Suprapubic skin (tissue), 4 donors: ENCODE measurements at regions not wholly inside any gene's neighbourhood (a gene's known extent, or its start where the extent isn't known, plus 50 kb on each side); places are given as distances from the start of the nearest gene placed in this dataset.

Source experiments
- DNase-seq, 2 donors: peaks; one replicate each; pipeline ENCODE4 v3.0.0-alpha.2; 2019; ENCODE audit warnings: low spot score in 2 of 2
- H3K27ac ChIP-seq: fragments of 200-600 bp; sonication (generic); one replicate; pipeline ENCODE4 v1.5.1; 2019
- H3K27me3 ChIP-seq: fragments of 200-600 bp; sonication (generic); one replicate; pipeline ENCODE4 v1.5.1; 2019
- H3K36me3 ChIP-seq: fragments of 200-600 bp; sonication (generic); one replicate; pipeline ENCODE4 v1.5.1; 2019
- H3K4me1 ChIP-seq: fragments of 200-600 bp; sonication (generic); one replicate; pipeline ENCODE4 v1.5.1; 2019
- H3K4me3 ChIP-seq: fragments of 200-600 bp; sonication (generic); one replicate; pipeline ENCODE4 v1.5.1; 2019; ENCODE audit warnings: mild to moderate bottlenecking
- H3K9me3 ChIP-seq: fragments of 200-600 bp; sonication (generic); one replicate; pipeline ENCODE4 v1.5.1; 2019
- EP300 ChIP-seq: sonication (generic); formaldehyde crosslinking; IDR thresholded peaks from one replicate; pipeline ENCODE4 v1.6.1; 2017; ENCODE audit warnings: antibody characterized with exemption
- POLR2A ChIP-seq, 2 donors: fragments of 450-650 bp; IDR thresholded peaks; one replicate each; pipeline ENCODE4 v1.6.1; 2017; ENCODE audit warnings: antibody characterized with exemption in 2 of 2, mild to moderate bottlenecking in 2 of 2, moderate library complexity in 2 of 2
- POLR2AphosphoS5 ChIP-seq, 3 donors: sonication (generic); formaldehyde crosslinking; IDR thresholded peaks; one replicate each; pipeline ENCODE4 v1.6.1; 2017; ENCODE audit warnings: antibody characterized with exemption in 3 of 3
- WGBS: methylation state at CpG from one replicate; pipeline ENCODE4 v1.1.5; 2018; 5-methylcytosine and 5-hydroxymethylcytosine counted together
- TF ChIP-seq, protein P1 (sequence below), 2 donors: fragments of 200-600 bp in 1 of 2; fragments of 450-650 bp in 1 of 2; sonication (generic) in 1 of 2; IDR thresholded peaks; one replicate each; pipeline ENCODE4 v1.5.1; 2016 to 2019; ENCODE audit warnings: antibody characterized with exemption in 2 of 2, mild to moderate bottlenecking in 1 of 2, moderate library complexity in 1 of 2

DNA sequence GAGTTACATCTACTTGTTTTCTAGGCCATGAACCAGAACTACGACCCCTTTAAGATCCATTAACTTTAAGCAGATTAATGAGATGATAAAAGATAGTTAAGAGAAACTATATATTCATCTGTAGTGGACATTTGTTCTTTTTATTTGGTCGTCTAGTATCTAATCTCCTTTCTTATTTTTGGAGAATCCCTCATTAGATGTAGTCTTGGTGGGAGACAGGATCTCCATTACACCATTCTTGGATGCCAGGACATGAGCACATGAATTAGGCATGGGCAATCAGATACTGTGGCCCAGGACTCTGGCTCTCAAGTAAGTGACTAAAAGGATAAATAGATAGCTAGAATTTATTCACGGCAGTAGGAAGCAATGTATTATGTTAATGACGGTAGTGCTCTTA lies 245.0 kb downstream of the ATP23 start:
- Histone ChIP-seq H3K36me3 (no peaks in the 10 kb centered on the region), H3K27ac (no peak overlapping the region), H3K27me3 (no peaks in the 10 kb centered on the region), H3K9me3 (no peaks in the 10 kb centered on the region), H3K4me1 (no peaks in the 10 kb centered on the region), H3K4me3 (no peak overlapping the region)
- TF ChIP-seq POLR2A (IDR thresholded peaks at IDR 0.05) (no peak), POLR2AphosphoS5 (IDR thresholded peaks at IDR 0.05) (no peak)
- no peak for DNase-seq
- 96% methylated on average over 4 of the region's 4 CpGs for WGBS

DNA sequence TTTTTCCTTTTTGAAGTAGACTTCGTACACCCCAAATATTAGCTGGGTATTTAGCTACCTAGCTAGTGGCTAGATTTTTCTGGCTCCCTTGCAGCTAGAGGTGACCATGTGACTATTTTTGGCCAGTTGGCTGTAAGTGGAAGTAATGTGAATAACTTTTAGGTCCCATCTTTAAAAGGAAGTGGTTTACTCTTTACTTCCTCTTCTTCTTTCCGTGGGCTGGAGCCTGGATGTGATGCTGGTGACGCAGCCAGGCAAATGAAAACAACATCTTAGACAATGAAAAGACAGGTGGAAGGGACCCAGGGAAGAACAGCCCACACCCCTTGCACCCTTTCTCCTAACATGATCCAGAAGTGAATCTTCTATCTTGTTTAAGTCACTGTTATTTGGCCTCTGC lies 245.5 kb downstream of the ATP23 start:
- no peak for DNase-seq
- Histone ChIP-seq H3K4me3 (no peak overlapping the region), H3K9me3 (no peaks in the 10 kb centered on the region), H3K4me1 (no peaks in the 10 kb centered on the region), H3K27me3 (no peaks in the 10 kb centered on the region), H3K36me3 (no peaks in the 10 kb centered on the region), H3K27ac (no peak overlapping the region)
- 82% methylated on average over 3 of the region's 3 CpGs for WGBS
- TF ChIP-seq POLR2AphosphoS5 (IDR thresholded peaks at IDR 0.05): no peak
- no peak for TF ChIP-seq POLR2A (IDR thresholded peaks at IDR 0.05)
- no peak for TF ChIP-seq EP300
- TF ChIP-seq, protein P1, sequence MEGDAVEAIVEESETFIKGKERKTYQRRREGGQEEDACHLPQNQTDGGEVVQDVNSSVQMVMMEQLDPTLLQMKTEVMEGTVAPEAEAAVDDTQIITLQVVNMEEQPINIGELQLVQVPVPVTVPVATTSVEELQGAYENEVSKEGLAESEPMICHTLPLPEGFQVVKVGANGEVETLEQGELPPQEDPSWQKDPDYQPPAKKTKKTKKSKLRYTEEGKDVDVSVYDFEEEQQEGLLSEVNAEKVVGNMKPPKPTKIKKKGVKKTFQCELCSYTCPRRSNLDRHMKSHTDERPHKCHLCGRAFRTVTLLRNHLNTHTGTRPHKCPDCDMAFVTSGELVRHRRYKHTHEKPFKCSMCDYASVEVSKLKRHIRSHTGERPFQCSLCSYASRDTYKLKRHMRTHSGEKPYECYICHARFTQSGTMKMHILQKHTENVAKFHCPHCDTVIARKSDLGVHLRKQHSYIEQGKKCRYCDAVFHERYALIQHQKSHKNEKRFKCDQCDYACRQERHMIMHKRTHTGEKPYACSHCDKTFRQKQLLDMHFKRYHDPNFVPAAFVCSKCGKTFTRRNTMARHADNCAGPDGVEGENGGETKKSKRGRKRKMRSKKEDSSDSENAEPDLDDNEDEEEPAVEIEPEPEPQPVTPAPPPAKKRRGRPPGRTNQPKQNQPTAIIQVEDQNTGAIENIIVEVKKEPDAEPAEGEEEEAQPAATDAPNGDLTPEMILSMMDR (IDR thresholded peaks at IDR 0.05): no peak

- no peak overlapping the region for H3K27ac ChIP-seq
- no peaks in the 10 kb centered on the region for H3K9me3 ChIP-seq
- no peak for DNase-seq
- H3K4me3 ChIP-seq: no peak overlapping the region
- H3K27me3 ChIP-seq: no peaks in the 10 kb centered on the region
- H3K36me3 ChIP-seq: no peaks in the 10 kb centered on the region
- TF ChIP-seq POLR2A (IDR thresholded peaks at IDR 0.05) (no peak), EP300 (no peak)
- no peaks in the 10 kb centered on the region for H3K4me1 ChIP-seq
- WGBS: 72% methylated on average over 1 of the region's 1 CpG
Observed at GRCh38 chr12:58189030-58189429, 247.7 kb downstream of the ATP23 start.

DNA sequence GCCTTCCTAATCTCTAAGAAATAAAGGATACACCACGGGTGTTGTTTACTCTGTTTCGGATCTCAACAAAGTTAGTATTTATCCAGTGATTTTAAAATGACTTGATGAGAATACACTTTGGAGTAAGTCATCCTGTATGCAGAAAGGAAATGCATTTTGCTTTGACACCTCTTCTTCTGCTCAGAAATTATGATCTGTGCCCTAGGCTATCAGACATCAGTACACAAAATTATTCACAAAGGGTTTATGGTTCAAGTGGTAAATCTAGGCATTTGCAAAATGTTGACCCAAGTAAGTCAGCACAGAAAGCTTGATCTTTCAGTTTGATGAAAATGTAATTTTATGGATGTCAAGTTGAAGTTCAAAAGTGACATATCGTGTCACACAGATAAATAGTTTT lies 248.5 kb downstream of the ATP23 start:
- Histone ChIP-seq H3K4me3 (no peak overlapping the region), H3K9me3 (no peaks in the 10 kb centered on the region), H3K27ac (no peak overlapping the region), H3K36me3 (no peaks in the 10 kb centered on the region), H3K4me1 (no peaks in the 10 kb centered on the region), H3K27me3 (no peaks in the 10 kb centered on the region)
- TF ChIP-seq POLR2A (IDR thresholded peaks at IDR 0.05) (no peak), POLR2AphosphoS5 (IDR thresholded peaks at IDR 0.05) (no peak), EP300 (no peak)
- TF ChIP-seq, protein P1 (IDR thresholded peaks at IDR 0.05): no peak
- no peak for DNase-seq
- WGBS: 48% methylated on average over 3 of the region's 3 CpGs

DNA sequence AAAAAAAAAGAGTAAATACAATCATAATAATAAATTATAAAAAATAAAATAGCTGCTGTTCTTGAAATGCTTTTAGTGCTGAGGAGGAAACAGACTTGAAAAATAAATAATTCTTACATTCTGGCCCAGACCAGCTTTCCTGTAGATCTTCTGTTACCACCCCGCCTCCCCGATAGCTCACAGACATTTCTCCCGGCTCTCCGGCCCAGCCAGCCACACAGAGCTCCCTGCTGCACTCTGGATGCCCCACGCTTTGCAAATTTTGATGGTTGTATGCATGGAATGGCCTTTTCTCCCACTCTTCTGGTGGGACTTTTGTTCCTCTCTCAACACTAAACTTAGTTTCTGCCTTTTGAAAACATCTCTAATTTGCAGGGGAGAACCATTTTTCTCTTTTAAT lies 249.3 kb downstream of the ATP23 start:
- WGBS: 71% methylated on average over 5 of the region's 5 CpGs

GRCh38 chr12:58196971-58197370 lies 255.6 kb downstream of the ATP23 start:
- TF ChIP-seq POLR2A (IDR thresholded peaks at IDR 0.05) (no peak), POLR2AphosphoS5 (IDR thresholded peaks at IDR 0.05) (no peak), EP300 (no peak)
- TF ChIP-seq, protein P1 (IDR thresholded peaks at IDR 0.05): no peak
- no peaks in the 10 kb centered on the region for H3K27me3 ChIP-seq
- DNase-seq: no peak
- no peaks in the 10 kb centered on the region for H3K4me1 ChIP-seq
- H3K27ac ChIP-seq: no peak overlapping the region
- no peaks in the 10 kb centered on the region for H3K9me3 ChIP-seq
- no peak overlapping the region for H3K4me3 ChIP-seq
- no peaks in the 10 kb centered on the region for H3K36me3 ChIP-seq

More for the DNA sequence above, 249.3 kb downstream of the ATP23 start:
- Histone ChIP-seq H3K27me3 (no peaks in the 10 kb centered on the region), H3K9me3 (no peaks in the 10 kb centered on the region), H3K4me3 (no peak overlapping the region), H3K36me3 (no peaks in the 10 kb centered on the region), H3K4me1 (no peaks in the 10 kb centered on the region), H3K27ac (no peak overlapping the region)
- DNase-seq: no peak
- TF ChIP-seq EP300: no peak
- no peak for TF ChIP-seq POLR2A (IDR thresholded peaks at IDR 0.05)
- TF ChIP-seq, protein P1 (IDR thresholded peaks at IDR 0.05): no peak
- TF ChIP-seq POLR2AphosphoS5 (IDR thresholded peaks at IDR 0.05): no peak
